ENCODE measurements at regions not wholly inside any gene's neighbourhood (a gene's known extent, or its start where the extent isn't known, plus 50 kb on each side); places are given as distances from the start of the nearest gene placed in this dataset.

- no peak for DNase-seq
These were observed 110.3 kb downstream of the LSM3 start for GRCh38 chr3:14288833-14289451.

GRCh38 chr3:14289590-14290461, 111.2 kb downstream of the LSM3 start:
- DNase-seq = no peak

GRCh38 chr3:14290631-14291385, 111.6 kb upstream of the SLC6A6 start:
- no peak for DNase-seq

- no peak for DNase-seq
These were observed 107.4 kb upstream of the SLC6A6 start for GRCh38 chr3:14295037-14295436.

GRCh38 chr3:14295801-14296200, 106.6 kb upstream of the SLC6A6 start:
- DNase-seq = no peak

- DNase-seq = no peak
These were observed 105.1 kb upstream of the SLC6A6 start for GRCh38 chr3:14297305-14297704.

- no peak for DNase-seq
These were observed 104.6 kb upstream of the SLC6A6 start for GRCh38 chr3:14297784-14298236.

GRCh38 chr3:14298442-14298841, 104.0 kb upstream of the SLC6A6 start:
- DNase-seq = no peak

GRCh38 chr3:14298991-14299555, 103.3 kb upstream of the SLC6A6 start:
- DNase-seq = no peak

GRCh38 chr3:14299767-14300166, 102.6 kb upstream of the SLC6A6 start:
- no peak for DNase-seq

GRCh38 chr3:14300721-14301399, 101.5 kb upstream of the SLC6A6 start:
- DNase-seq = no peak

GRCh38 chr3:14301558-14301957, 100.8 kb upstream of the SLC6A6 start:
- no peak for DNase-seq

- no peak for DNase-seq
These were observed 98.9 kb upstream of the SLC6A6 start for GRCh38 chr3:14303336-14304100.

- DNase-seq = no peak
These were observed 98.0 kb upstream of the SLC6A6 start for GRCh38 chr3:14304101-14305045.

- DNase-seq = no peak
These were observed 97.1 kb upstream of the SLC6A6 start for GRCh38 chr3:14305324-14305723.

- DNase-seq = no peak
These were observed 96.3 kb upstream of the SLC6A6 start for GRCh38 chr3:14306142-14306541.

GRCh38 chr3:14307656-14308302, 94.6 kb upstream of the SLC6A6 start:
- DNase-seq = no peak

- no peak for DNase-seq
These were observed 90.7 kb upstream of the SLC6A6 start for GRCh38 chr3:14311729-14312128.

- no peak for DNase-seq
These were observed 90.0 kb upstream of the SLC6A6 start for GRCh38 chr3:14312375-14312774.

GRCh38 chr3:14317057-14317553, 85.3 kb upstream of the SLC6A6 start:
- DNase-seq = no peak

Measured in effector CD8-positive, alpha-beta T cell (primary cell).